T-helper 9 cell (primary cell): ENCODE measurements at regions not wholly inside any gene's neighbourhood (a gene's known extent, or its start where the extent isn't known, plus 50 kb on each side); places are given as distances from the start of the nearest gene placed in this dataset.

Source experiments
- DNase-seq: peaks from one replicate; pipeline ENCODE4 v3.0.0-alpha.2; 2020

GRCh38 chr9:120212153-120212852, 367.7 kb downstream of the CDK5RAP2 start:
- DNase-seq = no peak

- no peak for DNase-seq
Measured at GRCh38 chr9:120210274-120210673, 369.7 kb downstream of the CDK5RAP2 start.

GRCh38 chr9:120202856-120203654, 376.9 kb downstream of the CDK5RAP2 start:
- no peak for DNase-seq

- no peak for DNase-seq
Measured at GRCh38 chr9:120198027-120198426, 381.9 kb downstream of the CDK5RAP2 start.

GRCh38 chr9:120197605-120198004, 382.4 kb downstream of the CDK5RAP2 start:
- no peak for DNase-seq

- DNase-seq = no peak
Measured at GRCh38 chr9:120191141-120191540, 388.8 kb downstream of the CDK5RAP2 start.

- no peak for DNase-seq
Measured at GRCh38 chr9:120187758-120188157, 392.2 kb downstream of the CDK5RAP2 start.

- no peak for DNase-seq
Measured at GRCh38 chr9:120186276-120186675, 393.7 kb downstream of the CDK5RAP2 start.

- no peak for DNase-seq
Measured at GRCh38 chr9:120184266-120184665, 395.7 kb downstream of the CDK5RAP2 start.

GRCh38 chr9:120183615-120184014, 396.4 kb downstream of the CDK5RAP2 start:
- no peak for DNase-seq

- no peak for DNase-seq
Measured at GRCh38 chr9:120182011-120182410, 398.0 kb downstream of the CDK5RAP2 start.

GRCh38 chr9:120177121-120177520, 402.8 kb downstream of the CDK5RAP2 start:
- DNase-seq = no peak

- no peak for DNase-seq
Measured at GRCh38 chr9:120175031-120175430, 404.9 kb downstream of the CDK5RAP2 start.

- DNase-seq = no peak
Measured at GRCh38 chr9:120161776-120162175, 418.2 kb downstream of the CDK5RAP2 start.

GRCh38 chr9:120158221-120158620, 421.7 kb downstream of the CDK5RAP2 start:
- DNase-seq = no peak

GRCh38 chr9:120156376-120156775, 423.6 kb downstream of the CDK5RAP2 start:
- DNase-seq = no peak

- DNase-seq = no peak
Measured at GRCh38 chr9:120153258-120153657, 426.7 kb downstream of the CDK5RAP2 start.

- no peak for DNase-seq
Measured at GRCh38 chr9:120152295-120152694, 427.7 kb downstream of the CDK5RAP2 start.

- no peak for DNase-seq
Measured at GRCh38 chr9:120151806-120152205, 428.2 kb downstream of the CDK5RAP2 start.

- DNase-seq = no peak
Measured at GRCh38 chr9:120151149-120151548, 428.8 kb downstream of the CDK5RAP2 start.

- no peak for DNase-seq
Measured at GRCh38 chr9:120138955-120139354, 441.0 kb downstream of the CDK5RAP2 start.

GRCh38 chr9:120137186-120137840, 442.7 kb downstream of the CDK5RAP2 start:
- DNase-seq = no peak

GRCh38 chr9:120136696-120137095, 443.3 kb downstream of the CDK5RAP2 start:
- no peak for DNase-seq

GRCh38 chr9:120117081-120117480, 462.9 kb downstream of the CDK5RAP2 start:
- DNase-seq = no peak
